ENCODE measurements at regions not wholly inside any gene's neighbourhood (a gene's known extent, or its start where the extent isn't known, plus 50 kb on each side); places are given as distances from the start of the nearest gene placed in this dataset.
"Not testable (repeated sequence)": the region's sequence is repeated elsewhere in the genome, so short reads cannot be mapped to it uniquely, and the experiment has no call there.

- H3K27ac ChIP-seq: no peak overlapping the region
- no peak for TF ChIP-seq CTCF (conservative IDR thresholded peaks at IDR 0.05)
These were observed 349.5 kb downstream of the C12orf75 start for GRCh38 chr12:105679982-105680381.

GRCh38 chr12:105681341-105681740 lies 350.9 kb downstream of the C12orf75 start:
- no peak overlapping the region for H3K27ac ChIP-seq
- TF ChIP-seq CTCF (conservative IDR thresholded peaks at IDR 0.05): no peak

- not testable (repeated sequence) for H3K27ac ChIP-seq
These were observed 352.3 kb downstream of the C12orf75 start for GRCh38 chr12:105682821-105683220.

GRCh38 chr12:105683836-105684235 lies 353.3 kb downstream of the C12orf75 start:
- H3K27ac ChIP-seq: not testable (repeated sequence)

- no peak for TF ChIP-seq CTCF (conservative IDR thresholded peaks at IDR 0.05)
These were observed 367.6 kb downstream of the C12orf75 start for GRCh38 chr12:105698075-105698474.

DNA sequence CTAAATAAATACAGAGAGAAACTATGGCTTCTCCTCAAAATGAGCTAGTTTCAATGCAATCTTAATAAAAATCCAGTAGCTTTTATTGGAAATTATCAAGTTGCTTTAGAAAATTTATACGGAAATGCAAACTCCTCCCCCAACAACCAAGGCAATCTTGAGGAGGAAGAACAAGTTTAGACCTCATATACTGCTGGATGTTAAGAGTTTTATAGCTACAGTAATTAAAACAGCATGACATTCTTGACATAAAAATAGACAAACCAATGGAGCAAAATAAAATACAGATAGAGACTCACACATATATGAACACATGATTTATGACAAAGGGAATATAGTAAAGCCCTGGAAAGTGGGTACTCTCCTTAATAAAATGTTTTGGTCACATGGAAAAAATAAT lies 368.7 kb downstream of the C12orf75 start:
- no peak for TF ChIP-seq CTCF (conservative IDR thresholded peaks at IDR 0.05)
- H3K27ac ChIP-seq: no peak overlapping the region

More at GRCh38 chr12:105698075-105698474, 367.6 kb downstream of the C12orf75 start:
- H3K27ac ChIP-seq: no peak overlapping the region

GRCh38 chr12:105704787-105705186 lies 374.3 kb downstream of the C12orf75 start:
- no peak overlapping the region for H3K27ac ChIP-seq
- no peak for TF ChIP-seq CTCF (conservative IDR thresholded peaks at IDR 0.05)

- no peak for TF ChIP-seq CTCF (conservative IDR thresholded peaks at IDR 0.05)
- no peak overlapping the region for H3K27ac ChIP-seq
These were observed 374.7 kb downstream of the C12orf75 start for GRCh38 chr12:105705235-105705634.

DNA sequence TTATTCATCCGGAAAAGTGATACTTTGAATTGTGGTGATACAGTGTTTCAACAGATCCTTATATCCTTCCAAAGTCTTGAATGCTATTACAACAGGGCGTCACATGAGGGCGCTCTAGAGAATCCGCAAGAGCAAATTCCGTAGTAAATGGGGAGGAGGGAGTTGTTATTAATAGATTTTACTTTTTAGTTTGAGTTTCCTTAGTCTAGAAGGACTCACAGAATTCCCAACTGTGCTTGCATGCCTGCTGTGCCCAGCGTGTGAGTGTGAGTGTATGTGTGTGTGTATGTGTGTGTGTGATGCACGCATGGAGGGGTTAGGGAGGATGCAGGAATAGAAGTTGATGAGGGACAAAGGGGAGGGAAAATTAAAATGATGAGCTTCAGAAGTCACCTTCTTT lies 375.3 kb downstream of the C12orf75 start:
- no peak overlapping the region for H3K27ac ChIP-seq
- peak; percentile 74 for TF ChIP-seq CTCF (conservative IDR thresholded peaks at IDR 0.05)

All from VCaP (cell line).